Panc1 (cell line): ENCODE measurements at regions not wholly inside any gene's neighbourhood (a gene's known extent, or its start where the extent isn't known, plus 50 kb on each side); places are given as distances from the start of the nearest gene placed in this dataset.

Source experiments
- ATAC-seq: fragments of 200-7000 bp; cut with Tn5 transposase; 2 replicates; pipeline ENCODE4 v1.9.1; 2020; ENCODE audit warnings: mild to moderate bottlenecking, moderate library complexity
- BruUV-seq: library from RNA; stranded (reverse); fragments of 400-500 nt; replicated peaks from 2 replicates; lab custom pipeline; 2021; lab: Mats Ljungman, UMichigan
- CTCF ChIA-PET: fragments of 300-600 bp; sonication (Branson Sonifier 250); formaldehyde crosslinking; loops from one replicate; lab custom pipeline; 2022; ENCODE audit warnings: antibody characterized with exemption; lab: Charles Lee
- POLR2A ChIA-PET: fragments of 300-600 bp; sonication (Branson Sonifier 250); formaldehyde crosslinking; loops from one replicate; lab custom pipeline; 2022; ENCODE audit warnings: antibody characterized with exemption; lab: Charles Lee
- DNase-seq: peaks from one replicate; pipeline ENCODE4 v3.0.0-alpha.2; 2010; ENCODE audit warnings: low read depth, low spot score
- H3K27ac ChIP-seq: 2 replicates; pipeline ENCODE4 v1.5.1; 2011; ENCODE audit warnings: mild to moderate bottlenecking, low read length, inconsistent platforms
- H3K27me3 ChIP-seq: fragments of 200-500 bp; sonication (Bioruptor generic); 2 replicates; pipeline ENCODE4 v1.6.0; 2014; ENCODE audit warnings: low read length, inconsistent platforms; ENCODE audit not compliant: control insufficient read depth, insufficient read depth
- H3K36me3 ChIP-seq: fragments of 200-500 bp; sonication (Bioruptor generic); 2 replicates; pipeline ENCODE4 v1.5.1; 2014; ENCODE audit warnings: inconsistent platforms, mild to moderate bottlenecking, low read length, moderate library complexity; ENCODE audit not compliant: control insufficient read depth, insufficient read depth
- H3K4me1 ChIP-seq: 2 replicates; pipeline ENCODE4 v1.5.1; 2011; ENCODE audit warnings: inconsistent platforms, mild to moderate bottlenecking, low read length, moderate library complexity; ENCODE audit not compliant: control insufficient read depth, insufficient read depth
- H3K4me3 ChIP-seq, 2 experiments: 2 replicates each; pipeline ENCODE4 v1.5.1; 2011 to 2012; ENCODE audit warnings: low read depth in 2 of 2, low read length in 2 of 2, mild to moderate bottlenecking in 2 of 2, inconsistent platforms in 1 of 2, moderate library complexity in 1 of 2
- H3K9me3 ChIP-seq: fragments of 200-500 bp; sonication (Bioruptor generic); 2 replicates; pipeline ENCODE4 v1.5.1; 2014; ENCODE audit warnings: low read depth, mild to moderate bottlenecking, inconsistent platforms, low read length, moderate library complexity; ENCODE audit not compliant: control insufficient read depth, insufficient read depth
- CTCF ChIP-seq: fragments of 450-650 bp; IDR thresholded peaks from 2 replicates; pipeline ENCODE4 v1.5.1; 2017; ENCODE audit warnings: mild to moderate bottlenecking
- POLR2AphosphoS5 ChIP-seq: IDR thresholded peaks from 2 replicates; pipeline ENCODE4 v1.6.1; 2012; ENCODE audit warnings: mild to moderate bottlenecking, low read depth, low read length, moderate library complexity
- REST ChIP-seq, 2 experiments: IDR thresholded peaks; 2 replicates each; pipeline ENCODE4 v1.6.1; 2011 to 2012; ENCODE audit warnings: low read depth in 2 of 2, control low read depth in 1 of 2, low read length in 1 of 2, mild to moderate bottlenecking in 1 of 2, moderate library complexity in 1 of 2; ENCODE audit not compliant: insufficient read depth in 1 of 2
- SIN3A ChIP-seq: IDR thresholded peaks from 2 replicates; pipeline ENCODE4 v1.6.1; 2012; ENCODE audit warnings: low read depth, mild to moderate bottlenecking, low read length, moderate library complexity, borderline replicate concordance; ENCODE audit not compliant: insufficient read depth
- TCF7L2 ChIP-seq: IDR thresholded peaks from 2 replicates; pipeline ENCODE4 v1.6.1; 2011; ENCODE audit warnings: mild to moderate bottlenecking, low read depth, low read length, inconsistent platforms
- in situ Hi-C: cut with HindIII; loops from 2 replicates; pipeline ENCODE4 v1.10.0; 2016; ENCODE audit warnings: low sequenced_read_pairs, low pct_unique_long_range_greater_than_20kb
- intact Hi-C: fragments of 100-400 bp; cut with micrococcal nuclease; formaldehyde crosslinking; loops from one replicate; pipeline ENCODE4 v1.10.0; 2022; ENCODE audit not compliant: unreplicated experiment

DNA sequence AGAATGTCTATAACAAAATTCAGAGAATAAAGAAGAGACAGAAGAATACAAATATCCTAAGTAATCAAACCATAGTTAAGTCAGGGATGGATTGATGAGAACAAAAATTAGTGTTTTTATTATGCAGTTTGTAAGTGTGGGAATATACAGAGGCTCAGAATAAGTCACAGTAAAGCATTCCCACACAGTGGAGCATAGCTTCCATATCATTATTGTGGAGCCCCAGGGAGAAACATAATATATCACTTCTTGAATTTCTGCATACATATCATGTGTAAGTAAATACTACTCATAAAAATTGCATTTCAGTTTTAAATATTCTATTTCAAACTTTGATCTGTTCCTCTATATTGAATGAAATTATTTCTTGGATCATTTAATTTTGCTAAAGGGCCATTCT, 790.4 kb downstream of the PLA2G4A start:
- in situ Hi-C loops (no loop called here), intact Hi-C loops (no loop called here)
- ChIA-PET POLR2A (no interaction called here), CTCF (no interaction called here)
- BruUV-seq = no TSS peak
- Histone ChIP-seq H3K4me1 (no peaks in the 10 kb centered on the region), H3K36me3 (no peaks in the 10 kb centered on the region), H3K9me3 (no peaks in the 10 kb centered on the region), H3K27ac (no peak overlapping the region), H3K27me3 (no peaks in the 10 kb centered on the region), H3K4me3 (no peak overlapping the region)
- no peak for TF ChIP-seq REST (IDR thresholded peaks at IDR 0.05; ENCODE audit: insufficient read depth in 1 of 2, low read depth in 2 of 2, low read length in 1 of 2)
- no peak for TF ChIP-seq TCF7L2
- no peak for TF ChIP-seq CTCF
- TF ChIP-seq SIN3A = no peak
- TF ChIP-seq POLR2AphosphoS5 = no peak
- no peak for DNase-seq
- ATAC-seq = no peak

- intact Hi-C loops (no loop called here), in situ Hi-C loops (no loop called here)
- Histone ChIP-seq H3K27ac (no peak overlapping the region), H3K27me3 (no peaks in the 10 kb centered on the region), H3K4me1 (no peaks in the 10 kb centered on the region), H3K36me3 (no peaks in the 10 kb centered on the region), H3K4me3 (no peak overlapping the region), H3K9me3 (no peaks in the 10 kb centered on the region)
- DNase-seq (peak; percentile 2), ATAC-seq (no peak)
- ChIA-PET POLR2A (no interaction called here), CTCF (no interaction called here)
- no TSS peak for BruUV-seq
- no peak for TF ChIP-seq SIN3A
- TF ChIP-seq CTCF = no peak
- TF ChIP-seq POLR2AphosphoS5 = no peak
Observed at GRCh38 chr1:187621951-187622350, 793.2 kb downstream of the PLA2G4A start.
